ENCODE measurements at regions not wholly inside any gene's neighbourhood (a gene's known extent, or its start where the extent isn't known, plus 50 kb on each side); places are given as distances from the start of the nearest gene placed in this dataset.

DNA sequence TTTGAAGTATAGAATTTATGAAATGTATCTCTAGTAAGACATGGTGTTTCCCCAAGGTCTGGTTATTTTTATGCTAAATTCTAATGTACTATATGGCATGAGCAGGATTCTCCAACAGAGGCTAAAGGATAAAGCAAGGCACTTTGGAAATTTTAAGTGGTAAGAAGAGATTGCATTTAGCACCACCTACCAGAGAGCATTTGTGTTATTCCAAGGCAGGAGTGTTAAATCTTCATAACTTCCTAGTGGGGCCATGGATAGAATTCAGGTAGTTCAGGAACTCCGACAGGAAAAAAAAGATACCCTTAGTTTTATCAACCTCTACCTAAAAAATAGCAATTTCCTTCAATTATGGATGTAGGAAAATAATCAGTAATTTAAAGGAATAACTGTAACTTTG is 497.4 kb upstream of the CRIM1 start:
- TF ChIP-seq, protein P1, sequence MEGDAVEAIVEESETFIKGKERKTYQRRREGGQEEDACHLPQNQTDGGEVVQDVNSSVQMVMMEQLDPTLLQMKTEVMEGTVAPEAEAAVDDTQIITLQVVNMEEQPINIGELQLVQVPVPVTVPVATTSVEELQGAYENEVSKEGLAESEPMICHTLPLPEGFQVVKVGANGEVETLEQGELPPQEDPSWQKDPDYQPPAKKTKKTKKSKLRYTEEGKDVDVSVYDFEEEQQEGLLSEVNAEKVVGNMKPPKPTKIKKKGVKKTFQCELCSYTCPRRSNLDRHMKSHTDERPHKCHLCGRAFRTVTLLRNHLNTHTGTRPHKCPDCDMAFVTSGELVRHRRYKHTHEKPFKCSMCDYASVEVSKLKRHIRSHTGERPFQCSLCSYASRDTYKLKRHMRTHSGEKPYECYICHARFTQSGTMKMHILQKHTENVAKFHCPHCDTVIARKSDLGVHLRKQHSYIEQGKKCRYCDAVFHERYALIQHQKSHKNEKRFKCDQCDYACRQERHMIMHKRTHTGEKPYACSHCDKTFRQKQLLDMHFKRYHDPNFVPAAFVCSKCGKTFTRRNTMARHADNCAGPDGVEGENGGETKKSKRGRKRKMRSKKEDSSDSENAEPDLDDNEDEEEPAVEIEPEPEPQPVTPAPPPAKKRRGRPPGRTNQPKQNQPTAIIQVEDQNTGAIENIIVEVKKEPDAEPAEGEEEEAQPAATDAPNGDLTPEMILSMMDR (IDR thresholded peaks at IDR 0.05): no peak
- TF ChIP-seq POLR2A (IDR thresholded peaks at IDR 0.05) (no peak), POLR2AphosphoS5 (IDR thresholded peaks at IDR 0.05) (no peak)
